OCI-LY1 (cell line): ENCODE measurements at regions not wholly inside any gene's neighbourhood (a gene's known extent, or its start where the extent isn't known, plus 50 kb on each side); places are given as distances from the start of the nearest gene placed in this dataset.

ENCODE experiments used
- EZH2 ChIP-seq: fragments of 200-600 bp; sonication (generic), shearing (Covaris generic); IDR thresholded peaks from 2 replicates; pipeline ENCODE4 v1.8.0; 2017; ENCODE audit warnings: borderline replicate concordance, mixed run types, mild to moderate bottlenecking, antibody characterized with exemption, low read length, moderate library complexity, mixed read lengths
- TF ChIP-seq, protein P1 (sequence below): fragments of 200-600 bp; sonication (generic), shearing (Covaris generic); IDR thresholded peaks from 2 replicates; pipeline ENCODE4 v1.5.1; 2017; ENCODE audit warnings: mild to moderate bottlenecking, antibody characterized with exemption, low read length, moderate library complexity, mixed read lengths

- TF ChIP-seq, protein P1, sequence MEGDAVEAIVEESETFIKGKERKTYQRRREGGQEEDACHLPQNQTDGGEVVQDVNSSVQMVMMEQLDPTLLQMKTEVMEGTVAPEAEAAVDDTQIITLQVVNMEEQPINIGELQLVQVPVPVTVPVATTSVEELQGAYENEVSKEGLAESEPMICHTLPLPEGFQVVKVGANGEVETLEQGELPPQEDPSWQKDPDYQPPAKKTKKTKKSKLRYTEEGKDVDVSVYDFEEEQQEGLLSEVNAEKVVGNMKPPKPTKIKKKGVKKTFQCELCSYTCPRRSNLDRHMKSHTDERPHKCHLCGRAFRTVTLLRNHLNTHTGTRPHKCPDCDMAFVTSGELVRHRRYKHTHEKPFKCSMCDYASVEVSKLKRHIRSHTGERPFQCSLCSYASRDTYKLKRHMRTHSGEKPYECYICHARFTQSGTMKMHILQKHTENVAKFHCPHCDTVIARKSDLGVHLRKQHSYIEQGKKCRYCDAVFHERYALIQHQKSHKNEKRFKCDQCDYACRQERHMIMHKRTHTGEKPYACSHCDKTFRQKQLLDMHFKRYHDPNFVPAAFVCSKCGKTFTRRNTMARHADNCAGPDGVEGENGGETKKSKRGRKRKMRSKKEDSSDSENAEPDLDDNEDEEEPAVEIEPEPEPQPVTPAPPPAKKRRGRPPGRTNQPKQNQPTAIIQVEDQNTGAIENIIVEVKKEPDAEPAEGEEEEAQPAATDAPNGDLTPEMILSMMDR, result no peak
- TF ChIP-seq EZH2, result no peak
Measured at GRCh38 chr6:25150863-25151262, 128.3 kb upstream of the CARMIL1 start.
